ENCODE measurements at regions not wholly inside any gene's neighbourhood (a gene's known extent, or its start where the extent isn't known, plus 50 kb on each side); places are given as distances from the start of the nearest gene placed in this dataset.

- Mint-ChIP-seq H3K4me3 (no peak overlapping the region), H3K27me3 (ENCODE audit: insufficient read depth) (no peaks in the 10 kb centered on the region), H3K4me1 (ENCODE audit: low read depth) (no peaks in the 10 kb centered on the region), H3K36me3 (ENCODE audit: low read depth) (no peaks in the 10 kb centered on the region), H3K9me3 (peaks cover 5% of the 10 kb centered on the region), H3K27ac (no peak overlapping the region)
- DNase-seq, result no peak
- no peak for TF ChIP-seq CTCF (IDR thresholded peaks at IDR 0.05)
Measured at GRCh38 chr13:108369412-108369811, 99.9 kb downstream of the TNFSF13B start.

- peaks cover 5% of the 10 kb centered on the region; the same call in 1 of the 2 replicates for H3K36me3 Mint-ChIP-seq (ENCODE audit: low read depth)
- no peak for DNase-seq
- no peak overlapping the region for H3K4me3 Mint-ChIP-seq
- H3K4me1 Mint-ChIP-seq (ENCODE audit: low read depth), result no peaks in the 10 kb centered on the region
- no peak overlapping the region for H3K27ac Mint-ChIP-seq
- TF ChIP-seq CTCF (IDR thresholded peaks at IDR 0.05), result no peak
- no peaks in the 10 kb centered on the region; the same call in 1 of the 2 replicates for H3K27me3 Mint-ChIP-seq (ENCODE audit: insufficient read depth)
- peaks cover 26% of the 10 kb centered on the region for H3K9me3 Mint-ChIP-seq
Measured at GRCh38 chr13:108375034-108375433, 105.5 kb downstream of the TNFSF13B start.

GRCh38 chr13:108375772-108376171, 106.3 kb downstream of the TNFSF13B start:
- H3K4me1 Mint-ChIP-seq (ENCODE audit: low read depth), result no peaks in the 10 kb centered on the region
- H3K27ac Mint-ChIP-seq, result no peak overlapping the region
- TF ChIP-seq CTCF (IDR thresholded peaks at IDR 0.05), result no peak
- H3K9me3 Mint-ChIP-seq, result peaks cover 30% of the 10 kb centered on the region
- H3K27me3 Mint-ChIP-seq (ENCODE audit: insufficient read depth), result no peaks in the 10 kb centered on the region; the same call in 1 of the 2 replicates
- no peak for DNase-seq
- H3K4me3 Mint-ChIP-seq, result no peak overlapping the region
- H3K36me3 Mint-ChIP-seq (ENCODE audit: low read depth), result peaks cover 5% of the 10 kb centered on the region; the same call in 1 of the 2 replicates

GRCh38 chr13:108376308-108376707, 106.8 kb downstream of the TNFSF13B start:
- peaks cover 5% of the 10 kb centered on the region; the same call in 1 of the 2 replicates for H3K36me3 Mint-ChIP-seq (ENCODE audit: low read depth)
- no peak for TF ChIP-seq CTCF (IDR thresholded peaks at IDR 0.05)
- no peaks in the 10 kb centered on the region; the same call in 1 of the 2 replicates for H3K27me3 Mint-ChIP-seq (ENCODE audit: insufficient read depth)
- H3K4me1 Mint-ChIP-seq (ENCODE audit: low read depth), result no peaks in the 10 kb centered on the region
- DNase-seq, result no peak
- no peak overlapping the region for H3K4me3 Mint-ChIP-seq
- no peak overlapping the region for H3K27ac Mint-ChIP-seq
- peaks cover 35% of the 10 kb centered on the region for H3K9me3 Mint-ChIP-seq

- Mint-ChIP-seq H3K27ac (no peak overlapping the region), H3K4me1 (ENCODE audit: low read depth) (no peaks in the 10 kb centered on the region), H3K4me3 (no peak overlapping the region), H3K9me3 (peaks cover 44% of the 10 kb centered on the region), H3K27me3 (ENCODE audit: insufficient read depth) (no peaks in the 10 kb centered on the region; the same call in 1 of the 2 replicates), H3K36me3 (ENCODE audit: low read depth) (peaks cover 5% of the 10 kb centered on the region; the same call in 1 of the 2 replicates)
- no peak for DNase-seq
- no peak for TF ChIP-seq CTCF (IDR thresholded peaks at IDR 0.05)
Measured at GRCh38 chr13:108377646-108378206, 108.2 kb downstream of the TNFSF13B start.

Measured in HFFc6 (cell line).